Cardiac fibroblast (primary cell): ENCODE measurements at regions not wholly inside any gene's neighbourhood (a gene's known extent, or its start where the extent isn't known, plus 50 kb on each side); places are given as distances from the start of the nearest gene placed in this dataset.

Source experiments
- DNase-seq, 2 donors: peaks; one replicate each; pipeline versions ENCODE4 v3.0.0 to v3.0.0-alpha.2; 2010; ENCODE audit warnings: low read depth in 2 of 2
- H3K4me3 ChIP-seq, 2 donors: replicated peaks in 1 of 2; 1 replicate in 1 of 2; 2 replicates in 1 of 2; pipeline ENCODE4 v1.5.1; 2011; ENCODE audit warnings: low read depth in 2 of 2, low read length in 2 of 2, mild to moderate bottlenecking in 2 of 2, moderate library complexity in 1 of 2
- TF ChIP-seq, protein P1 (sequence below): IDR thresholded peaks from one replicate; pipeline ENCODE4 v1.5.1; 2011; ENCODE audit warnings: low read depth, mild to moderate bottlenecking, low read length, inconsistent platforms

- no peak overlapping the region for H3K4me3 ChIP-seq
- TF ChIP-seq, protein P1, sequence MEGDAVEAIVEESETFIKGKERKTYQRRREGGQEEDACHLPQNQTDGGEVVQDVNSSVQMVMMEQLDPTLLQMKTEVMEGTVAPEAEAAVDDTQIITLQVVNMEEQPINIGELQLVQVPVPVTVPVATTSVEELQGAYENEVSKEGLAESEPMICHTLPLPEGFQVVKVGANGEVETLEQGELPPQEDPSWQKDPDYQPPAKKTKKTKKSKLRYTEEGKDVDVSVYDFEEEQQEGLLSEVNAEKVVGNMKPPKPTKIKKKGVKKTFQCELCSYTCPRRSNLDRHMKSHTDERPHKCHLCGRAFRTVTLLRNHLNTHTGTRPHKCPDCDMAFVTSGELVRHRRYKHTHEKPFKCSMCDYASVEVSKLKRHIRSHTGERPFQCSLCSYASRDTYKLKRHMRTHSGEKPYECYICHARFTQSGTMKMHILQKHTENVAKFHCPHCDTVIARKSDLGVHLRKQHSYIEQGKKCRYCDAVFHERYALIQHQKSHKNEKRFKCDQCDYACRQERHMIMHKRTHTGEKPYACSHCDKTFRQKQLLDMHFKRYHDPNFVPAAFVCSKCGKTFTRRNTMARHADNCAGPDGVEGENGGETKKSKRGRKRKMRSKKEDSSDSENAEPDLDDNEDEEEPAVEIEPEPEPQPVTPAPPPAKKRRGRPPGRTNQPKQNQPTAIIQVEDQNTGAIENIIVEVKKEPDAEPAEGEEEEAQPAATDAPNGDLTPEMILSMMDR, result no peak
- DNase-seq, result no peak
These were observed 698.0 kb upstream of the WWC1 start for GRCh38 chr5:167593329-167594060.

DNA sequence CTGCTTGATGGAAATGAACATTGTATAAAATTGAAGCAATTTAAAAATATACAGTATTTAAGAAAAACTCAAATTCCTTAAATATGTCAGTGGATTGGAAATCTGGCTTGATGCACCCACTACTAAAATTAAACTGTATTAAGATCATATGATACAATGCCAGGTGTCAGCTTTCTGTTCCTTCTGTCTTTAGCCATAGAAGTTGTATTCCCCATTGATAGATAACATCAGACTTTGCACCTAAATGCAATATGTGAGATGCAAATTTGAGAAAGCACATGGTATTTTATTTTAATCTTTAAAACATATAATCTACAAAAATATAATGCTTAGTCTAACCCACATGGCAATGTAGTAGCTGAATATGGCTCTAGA, 697.4 kb upstream of the WWC1 start:
- TF ChIP-seq, protein P1, result no peak
- no peak for DNase-seq

GRCh38 chr5:167594750-167595149, 696.7 kb upstream of the WWC1 start:
- no peak for DNase-seq
- TF ChIP-seq, protein P1, result no peak
- no peak overlapping the region for H3K4me3 ChIP-seq

More for the DNA sequence above, 697.4 kb upstream of the WWC1 start:
- no peak overlapping the region for H3K4me3 ChIP-seq

DNA sequence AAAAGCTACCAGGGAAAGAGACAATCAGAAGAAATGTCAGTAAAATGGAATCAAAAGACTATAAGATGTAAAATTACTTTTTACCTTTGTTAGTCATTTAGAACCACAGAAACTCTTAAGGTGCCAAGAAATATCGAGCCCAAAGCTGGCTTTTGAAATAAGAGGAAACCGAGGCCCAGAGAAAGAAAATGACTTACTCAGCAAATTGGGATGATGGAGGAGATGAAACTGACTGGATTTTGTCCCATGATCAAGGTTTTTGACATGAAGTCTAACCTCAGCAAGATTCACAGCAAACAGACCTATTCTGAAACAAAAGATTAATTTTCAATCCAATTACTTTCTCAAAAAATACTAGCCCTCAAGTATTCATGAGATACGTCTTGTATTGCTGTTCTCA, 696.2 kb upstream of the WWC1 start:
- H3K4me3 ChIP-seq, result no peak overlapping the region
- no peak for DNase-seq
- TF ChIP-seq, protein P1, result no peak

GRCh38 chr5:167598166-167598565, 693.3 kb upstream of the WWC1 start:
- TF ChIP-seq, protein P1, result no peak
- no peak overlapping the region for H3K4me3 ChIP-seq
- no peak for DNase-seq

DNA sequence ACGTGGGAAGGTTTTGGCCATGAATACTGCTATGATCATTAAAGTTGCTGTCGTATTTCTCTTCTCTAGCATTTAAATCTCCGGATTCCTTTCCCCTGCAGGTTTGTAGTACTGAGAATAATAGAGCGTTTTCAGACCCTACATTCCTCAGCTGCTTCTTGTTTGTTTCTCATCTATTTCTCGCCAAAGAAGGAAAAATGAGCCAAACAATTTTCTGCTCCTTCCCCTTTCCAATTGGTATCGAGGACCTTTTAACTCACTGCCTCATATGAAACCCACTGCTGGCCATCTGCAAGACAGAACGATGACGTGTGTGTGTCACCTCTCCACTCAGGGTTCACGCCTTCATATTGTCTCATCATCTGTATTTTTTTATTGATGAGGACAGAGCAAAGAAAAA, 689.4 kb upstream of the WWC1 start:
- no peak for DNase-seq
- TF ChIP-seq, protein P1, result no peak
- H3K4me3 ChIP-seq, result no peak overlapping the region

GRCh38 chr5:167603135-167603534, 688.3 kb upstream of the WWC1 start:
- no peak overlapping the region for H3K4me3 ChIP-seq
- no peak for DNase-seq
- TF ChIP-seq, protein P1, result no peak
